ENCODE measurements at regions not wholly inside any gene's neighbourhood (a gene's known extent, or its start where the extent isn't known, plus 50 kb on each side); places are given as distances from the start of the nearest gene placed in this dataset.

DNA sequence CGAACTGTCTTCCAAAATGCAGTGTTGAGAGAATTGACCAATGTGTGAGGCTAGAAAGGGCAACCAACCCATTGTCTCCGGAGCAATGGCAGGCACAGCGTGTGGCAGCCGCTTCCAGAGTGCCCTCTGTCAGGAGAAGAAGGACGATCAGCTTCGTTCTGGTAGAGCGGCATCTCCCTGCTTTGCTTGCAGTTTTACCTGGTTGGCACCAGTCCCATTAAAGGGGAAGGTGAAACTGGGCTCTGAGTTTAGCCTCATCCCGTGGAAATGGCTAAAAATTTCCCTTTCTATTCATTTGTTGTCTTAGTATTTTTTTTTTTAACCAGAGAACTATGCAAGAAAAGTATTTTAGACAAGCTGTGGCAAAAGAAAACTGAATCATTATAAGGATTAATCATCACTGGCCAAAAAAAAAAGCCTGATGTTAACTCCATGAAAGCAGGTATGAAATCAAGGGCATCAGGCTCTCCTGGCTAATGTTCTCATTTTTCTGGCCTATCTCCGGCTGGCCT is 81.5 kb upstream of the SLC7A1 start:
- TF ChIP-seq GATA3 (IDR thresholded peaks at IDR 0.05; ENCODE audit: low read depth, low read length) (no peak), GATA2 (IDR thresholded peaks at IDR 0.05; ENCODE audit: low read depth, low read length) (no peak)
